ENCODE measurements at regions not wholly inside any gene's neighbourhood (a gene's known extent, or its start where the extent isn't known, plus 50 kb on each side); places are given as distances from the start of the nearest gene placed in this dataset.

- DNase-seq (ENCODE audit: low spot score), result no peak
Measured at GRCh38 chr7:90081621-90082020, 72.6 kb upstream of the STEAP1 start.

- DNase-seq (ENCODE audit: low spot score), result no peak
Measured at GRCh38 chr7:90092506-90092905, 61.8 kb upstream of the STEAP1 start.

- DNase-seq (ENCODE audit: low spot score), result no peak
Measured at GRCh38 chr7:90094030-90094429, 60.2 kb upstream of the STEAP1 start.
